OCI-LY7 (cell line): ENCODE measurements at regions not wholly inside any gene's neighbourhood (a gene's known extent, or its start where the extent isn't known, plus 50 kb on each side); places are given as distances from the start of the nearest gene placed in this dataset.

Experiments
- BruUV-seq: library from RNA; stranded (reverse); fragments of 400-500 nt; replicated peaks from 2 replicates; lab custom pipeline; 2021; lab: Mats Ljungman, UMichigan
- CTCF ChIA-PET: fragments of 300-600 bp; sonication (Branson Sonifier 250); formaldehyde crosslinking; loops from one replicate; lab custom pipeline; 2022; ENCODE audit warnings: antibody characterized with exemption; ENCODE audit not compliant: unreplicated experiment; lab: Charles Lee
- POLR2A ChIA-PET: fragments of 300-600 bp; sonication (Branson Sonifier 250); formaldehyde crosslinking; loops from one replicate; lab custom pipeline; 2022; ENCODE audit warnings: antibody characterized with exemption; lab: Charles Lee
- DNase-seq: peaks from one replicate; pipeline ENCODE4 v3.0.0-alpha.2; 2015; ENCODE audit warnings: low spot score
- H2AFZ ChIP-seq: fragments of 200-600 bp; sonication (generic), shearing (Covaris generic); 2 replicates; pipeline ENCODE4 v1.6.1; 2014; ENCODE audit warnings: mild to moderate bottlenecking, antibody characterized with exemption, low read length, moderate library complexity
- H3K27ac ChIP-seq: fragments of 200-600 bp; sonication (generic); 2 replicates; pipeline ENCODE4 v1.5.1; 2014; ENCODE audit warnings: mixed run types, low read depth, mild to moderate bottlenecking, moderate library complexity, low read length, inconsistent platforms; ENCODE audit not compliant: poor library complexity, severe bottlenecking
- H3K36me3 ChIP-seq: fragments of 200-600 bp; sonication (generic); 2 replicates; pipeline ENCODE4 v1.6.1; 2014; ENCODE audit warnings: mild to moderate bottlenecking, antibody characterized with exemption, low read length, moderate library complexity, mixed read lengths; ENCODE audit not compliant: insufficient read depth
- H3K4me1 ChIP-seq: fragments of 200-600 bp; sonication (generic); 2 replicates; pipeline ENCODE4 v1.5.1; 2014; ENCODE audit warnings: mild to moderate bottlenecking, low read length; ENCODE audit not compliant: insufficient read depth, poor library complexity, severe bottlenecking
- H3K4me2 ChIP-seq: fragments of 200-600 bp; sonication (generic); 2 replicates; pipeline ENCODE4 v1.6.1; 2014; ENCODE audit warnings: mild to moderate bottlenecking, low read length
- H3K4me3 ChIP-seq: fragments of 200-600 bp; sonication (generic); 2 replicates; pipeline ENCODE4 v1.5.1; 2014; ENCODE audit warnings: mild to moderate bottlenecking, low read depth, low read length; ENCODE audit not compliant: poor library complexity, severe bottlenecking
- H3K79me2 ChIP-seq: fragments of 200-600 bp; sonication (generic); 2 replicates; pipeline ENCODE4 v1.6.1; 2016; ENCODE audit warnings: low read depth, mild to moderate bottlenecking, low read length, moderate library complexity, mixed read lengths; ENCODE audit not compliant: insufficient read depth
- H3K9me2 ChIP-seq: fragments of 200-600 bp; sonication (generic); 2 replicates; pipeline ENCODE4 v1.6.1; 2016; ENCODE audit warnings: mild to moderate bottlenecking, low read length, mixed read lengths; ENCODE audit not compliant: insufficient read depth
- H3K9me3 ChIP-seq: fragments of 200-600 bp; sonication (generic); 2 replicates; pipeline ENCODE4 v1.6.1; 2014; ENCODE audit warnings: mild to moderate bottlenecking, mixed run types, low read length, mixed read lengths
- H4K20me1 ChIP-seq: fragments of 200-600 bp; sonication (generic); 2 replicates; pipeline ENCODE4 v1.6.1; 2014; ENCODE audit warnings: mild to moderate bottlenecking, antibody characterized with exemption, low read length, moderate library complexity, mixed read lengths; ENCODE audit not compliant: insufficient read depth
- EZH2phosphoT487 ChIP-seq: fragments of 200-600 bp; sonication (generic); IDR thresholded peaks from 2 replicates; pipeline ENCODE4 v1.6.1; 2018; ENCODE audit warnings: low read depth, borderline replicate concordance, mild to moderate bottlenecking, mixed run types, antibody characterized with exemption, low read length, moderate library complexity, mixed read lengths
- intact Hi-C: fragments of 100-400 bp; cut with micrococcal nuclease; formaldehyde crosslinking; loops from one replicate; pipeline ENCODE4 v1.10.0; 2022; ENCODE audit not compliant: unreplicated experiment
- TF ChIP-seq, protein P1 (sequence below): fragments of 200-600 bp; sonication (generic); conservative IDR thresholded peaks from 2 replicates; pipeline ENCODE4 v1.5.1; 2014; ENCODE audit warnings: mild to moderate bottlenecking, antibody characterized with exemption, low read length, moderate library complexity, mixed read lengths

DNA sequence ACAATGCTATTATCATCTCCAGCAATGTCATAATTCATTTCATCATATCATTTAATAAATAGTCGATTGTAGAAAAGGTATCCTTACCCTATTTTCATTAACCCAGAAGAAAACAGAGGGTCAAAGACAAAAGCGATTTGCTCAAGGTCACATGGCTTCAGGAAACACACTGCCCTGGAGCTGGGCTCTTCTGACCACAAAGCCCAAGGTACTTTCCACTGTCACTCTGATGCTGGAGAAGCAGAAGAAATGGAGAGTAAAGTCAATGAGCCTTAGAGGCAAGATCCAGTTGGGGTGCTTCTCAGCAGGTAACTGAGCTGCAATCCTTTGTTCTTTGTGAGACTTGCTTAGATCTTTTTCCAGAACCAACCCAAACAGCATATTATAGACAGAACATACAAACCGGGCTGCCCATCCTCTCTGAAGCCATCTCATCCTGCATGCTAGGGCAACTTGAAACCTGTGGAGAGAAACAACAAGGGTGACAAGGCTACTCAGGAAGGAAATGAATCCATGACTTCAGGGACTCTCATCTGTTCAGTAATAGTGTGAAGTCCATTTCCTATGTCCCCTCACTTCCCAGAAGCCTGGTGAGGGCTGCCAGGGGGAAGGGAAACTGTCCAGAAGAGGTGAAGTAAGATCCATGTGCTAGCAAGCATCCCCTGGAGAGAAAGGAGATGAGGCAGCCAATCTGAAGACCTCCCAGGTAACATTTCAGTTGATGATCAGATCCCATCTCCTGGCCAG lies 148.6 kb upstream of the SVIL start:
- POLR2A ChIA-PET: interaction anchor here (0.7 kb wide), 1 partner anchor 16 kb away, joined by 4 read pairs; no protein-coding TSS in a partner anchor
- DNase-seq: no peak
- Histone ChIP-seq H3K36me3 (no peaks in the 10 kb centered on the region), H4K20me1 (no peaks in the 10 kb centered on the region), H3K4me1 (no peaks in the 10 kb centered on the region), H3K9me3 (no peaks in the 10 kb centered on the region), H3K9me2 (no peaks in the 10 kb centered on the region), H3K4me2 (no peak overlapping the region), H3K4me3 (no peak overlapping the region), H3K27ac (no peak overlapping the region), H2AFZ (no peak overlapping the region), H3K79me2 (no peaks in the 10 kb centered on the region)
- CTCF ChIA-PET: no interaction called here
- TF ChIP-seq, protein P1, sequence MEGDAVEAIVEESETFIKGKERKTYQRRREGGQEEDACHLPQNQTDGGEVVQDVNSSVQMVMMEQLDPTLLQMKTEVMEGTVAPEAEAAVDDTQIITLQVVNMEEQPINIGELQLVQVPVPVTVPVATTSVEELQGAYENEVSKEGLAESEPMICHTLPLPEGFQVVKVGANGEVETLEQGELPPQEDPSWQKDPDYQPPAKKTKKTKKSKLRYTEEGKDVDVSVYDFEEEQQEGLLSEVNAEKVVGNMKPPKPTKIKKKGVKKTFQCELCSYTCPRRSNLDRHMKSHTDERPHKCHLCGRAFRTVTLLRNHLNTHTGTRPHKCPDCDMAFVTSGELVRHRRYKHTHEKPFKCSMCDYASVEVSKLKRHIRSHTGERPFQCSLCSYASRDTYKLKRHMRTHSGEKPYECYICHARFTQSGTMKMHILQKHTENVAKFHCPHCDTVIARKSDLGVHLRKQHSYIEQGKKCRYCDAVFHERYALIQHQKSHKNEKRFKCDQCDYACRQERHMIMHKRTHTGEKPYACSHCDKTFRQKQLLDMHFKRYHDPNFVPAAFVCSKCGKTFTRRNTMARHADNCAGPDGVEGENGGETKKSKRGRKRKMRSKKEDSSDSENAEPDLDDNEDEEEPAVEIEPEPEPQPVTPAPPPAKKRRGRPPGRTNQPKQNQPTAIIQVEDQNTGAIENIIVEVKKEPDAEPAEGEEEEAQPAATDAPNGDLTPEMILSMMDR: no peak
- no peak for TF ChIP-seq EZH2phosphoT487
- intact Hi-C loops: no loop called here
- BruUV-seq: no TSS peak

DNA sequence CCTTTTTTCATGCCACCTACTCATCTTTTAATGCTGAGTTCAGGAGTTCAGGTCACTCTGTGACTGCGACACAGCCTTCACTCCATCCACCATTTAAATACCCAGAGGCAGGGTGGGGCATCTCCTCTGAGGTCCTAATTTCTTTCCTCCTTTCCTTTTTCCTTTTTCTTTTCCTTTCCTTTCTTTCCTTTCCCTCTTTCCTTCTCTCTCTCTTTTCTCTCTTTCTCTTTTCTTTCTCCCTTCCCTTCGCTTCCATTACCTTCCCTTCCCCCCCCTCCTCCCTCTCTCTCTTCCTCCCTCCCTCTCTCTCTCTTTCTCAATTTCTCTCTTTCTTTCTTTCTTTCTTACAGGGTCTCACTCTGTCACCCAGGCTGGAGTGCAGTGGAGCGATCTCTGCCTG lies 145.9 kb upstream of the SVIL start:
- Histone ChIP-seq H3K4me2 (no peak overlapping the region), H3K9me3 (no peaks in the 10 kb centered on the region), H3K9me2 (no peaks in the 10 kb centered on the region), H3K4me1 (no peaks in the 10 kb centered on the region), H3K79me2 (no peaks in the 10 kb centered on the region), H3K4me3 (no peak overlapping the region), H3K36me3 (no peaks in the 10 kb centered on the region), H2AFZ (no peak overlapping the region), H4K20me1 (no peaks in the 10 kb centered on the region), H3K27ac (no peak overlapping the region)
- TF ChIP-seq EZH2phosphoT487: no peak
- TF ChIP-seq, protein P1: no peak
- ChIA-PET CTCF (no interaction called here), POLR2A (no interaction called here)
- intact Hi-C loops: no loop called here
- BruUV-seq: no TSS peak
- no peak for DNase-seq

DNA sequence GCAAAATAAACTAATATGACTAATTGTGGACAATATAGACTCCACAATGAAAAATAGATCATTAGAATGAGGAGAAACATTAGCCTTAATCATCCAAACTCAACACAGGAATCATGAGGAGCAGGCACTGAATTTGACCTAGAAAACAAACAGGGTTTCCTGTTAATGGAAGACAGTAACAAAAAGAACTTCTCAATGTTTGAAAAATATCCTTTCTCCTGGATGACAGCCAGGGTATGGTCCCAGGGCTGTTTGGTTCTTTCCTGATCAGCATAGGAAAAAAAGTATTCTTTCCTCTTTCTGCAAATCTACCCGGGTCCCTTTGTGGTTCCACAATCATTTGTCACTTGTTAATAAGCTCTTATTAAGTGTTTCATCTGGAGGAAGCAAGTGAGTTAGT lies 145.3 kb upstream of the SVIL start:
- no peaks in the 10 kb centered on the region for H3K4me1 ChIP-seq
- no peak overlapping the region for H3K4me3 ChIP-seq
- no peak overlapping the region for H2AFZ ChIP-seq
- H3K27ac ChIP-seq: no peak overlapping the region
- H3K4me2 ChIP-seq: no peak overlapping the region
- intact Hi-C loops: no loop called here
- no peaks in the 10 kb centered on the region for H3K36me3 ChIP-seq
- no peaks in the 10 kb centered on the region for H3K9me2 ChIP-seq
- no peaks in the 10 kb centered on the region for H3K9me3 ChIP-seq
- TF ChIP-seq, protein P1: no peak
- no peak for TF ChIP-seq EZH2phosphoT487
- ChIA-PET CTCF (no interaction called here), POLR2A (interaction anchor here (0.6 kb wide), 1 partner anchor 237 kb away, joined by 3 read pairs; no protein-coding TSS in a partner anchor)
- H4K20me1 ChIP-seq: no peaks in the 10 kb centered on the region
- H3K79me2 ChIP-seq: no peaks in the 10 kb centered on the region
- no peak for DNase-seq
- BruUV-seq: no TSS peak
